Neural cell (in vitro differentiated cells): ENCODE measurements at regions not wholly inside any gene's neighbourhood (a gene's known extent, or its start where the extent isn't known, plus 50 kb on each side); places are given as distances from the start of the nearest gene placed in this dataset.
A peak's percentile ranks its signal among the peaks of the same experiment; 100 is the strongest.

ENCODE experiments used
- H2AFZ ChIP-seq: fragments of 200-600, 300-800 bp; sonication (generic), shearing (Covaris generic); 2 replicates; pipeline ENCODE4 v1.6.0; 2014; ENCODE audit warnings: low read depth, mild to moderate bottlenecking, antibody characterized with exemption, low read length, moderate library complexity
- H3F3A ChIP-seq: fragments of 200-600 bp; shearing (Covaris generic); 2 replicates; pipeline ENCODE4 v1.6.1; 2016; ENCODE audit warnings: mild to moderate bottlenecking, moderate library complexity, mixed read lengths, antibody characterized with exemption, low read length; ENCODE audit not compliant: insufficient read depth, poor library complexity, severe bottlenecking
- H3K27ac ChIP-seq: fragments of 200-600, 300-800 bp; sonication (generic), shearing (Covaris generic); 2 replicates; pipeline ENCODE4 v1.5.1; 2014; ENCODE audit warnings: mild to moderate bottlenecking, low read length, moderate library complexity
- H3K27me3 ChIP-seq: fragments of 300-800, 200-600 bp; sonication (generic), shearing (Covaris generic); 2 replicates; pipeline ENCODE4 v1.6.0; 2014; ENCODE audit warnings: mild to moderate bottlenecking, low read depth, low read length, moderate library complexity; ENCODE audit not compliant: insufficient read depth
- H3K36me3 ChIP-seq: fragments of 300-800, 200-600 bp; sonication (generic), shearing (Covaris generic); 2 replicates; pipeline ENCODE4 v1.5.1; 2014; ENCODE audit warnings: mild to moderate bottlenecking, antibody characterized with exemption, low read length, moderate library complexity; ENCODE audit not compliant: insufficient read depth
- H3K4me2 ChIP-seq: fragments of 300-800, 200-600 bp; sonication (generic), shearing (Covaris generic); 2 replicates; pipeline ENCODE4 v1.6.0; 2014; ENCODE audit warnings: mild to moderate bottlenecking, low read length
- H3K4me3 ChIP-seq: fragments of 300-800, 200-600 bp; sonication (generic), shearing (Covaris generic); 2 replicates; pipeline ENCODE4 v1.5.1; 2014; ENCODE audit warnings: mild to moderate bottlenecking, low read length, moderate library complexity
- H3K79me2 ChIP-seq: fragments of 200-600 bp; shearing (Covaris generic); replicated peaks from 2 replicates; pipeline ENCODE4 v1.6.0; 2014; ENCODE audit warnings: mild to moderate bottlenecking, low read length, moderate library complexity; ENCODE audit not compliant: insufficient read depth
- H3K9ac ChIP-seq: fragments of 300-800, 200-600 bp; sonication (generic), shearing (Covaris generic); 2 replicates; pipeline ENCODE4 v1.6.1; 2016; ENCODE audit warnings: mild to moderate bottlenecking, low read length, mixed read lengths
- H3K9me2 ChIP-seq: fragments of 200-600 bp; shearing (Covaris generic); 2 replicates; pipeline ENCODE4 v1.6.1; 2016; ENCODE audit warnings: mild to moderate bottlenecking, low read length, mixed read lengths; ENCODE audit not compliant: insufficient read depth
- H3K9me3 ChIP-seq: fragments of 200-600, 300-800 bp; sonication (generic), shearing (Covaris generic); 2 replicates; pipeline ENCODE4 v1.6.1; 2016; ENCODE audit warnings: mild to moderate bottlenecking, mixed run types, low read length, moderate library complexity, mixed read lengths
- H4K20me1 ChIP-seq: fragments of 200-600 bp; shearing (Covaris generic); 2 replicates; pipeline ENCODE4 v1.6.1; 2016; ENCODE audit warnings: mild to moderate bottlenecking, mixed run types; ENCODE audit not compliant: insufficient read depth
- EP300 ChIP-seq: fragments of 450-650 bp; conservative IDR thresholded peaks from 2 replicates; pipeline ENCODE4 v1.6.1; 2014; ENCODE audit warnings: antibody characterized with exemption, mild to moderate bottlenecking, moderate library complexity; ENCODE audit not compliant: poor library complexity, severe bottlenecking
- EZH2 ChIP-seq: fragments of 200-600, 300-800 bp; shearing (Covaris generic), sonication (generic); IDR thresholded peaks from 2 replicates; pipeline ENCODE4 v1.6.1; 2014; ENCODE audit warnings: antibody characterized with exemption, low read length, borderline replicate concordance, mild to moderate bottlenecking; ENCODE audit not compliant: insufficient read depth, poor library complexity, severe bottlenecking
- MXI1 ChIP-seq: fragments of 450-650 bp; conservative IDR thresholded peaks from 2 replicates; pipeline ENCODE4 v1.6.1; 2014; ENCODE audit warnings: antibody characterized with exemption, mild to moderate bottlenecking; ENCODE audit not compliant: poor library complexity, severe bottlenecking
- POLR2AphosphoS5 ChIP-seq: IDR thresholded peaks from 2 replicates; pipeline ENCODE4 v1.6.1; 2012
- RAD21 ChIP-seq: fragments of 450-650 bp; conservative IDR thresholded peaks from 2 replicates; pipeline ENCODE4 v1.6.1; 2014; ENCODE audit warnings: antibody characterized with exemption, mild to moderate bottlenecking, moderate library complexity
- SMC3 ChIP-seq: fragments of 450-650 bp; conservative IDR thresholded peaks from 2 replicates; pipeline ENCODE4 v1.6.1; 2014; ENCODE audit warnings: antibody characterized with exemption, mild to moderate bottlenecking, moderate library complexity; ENCODE audit not compliant: poor library complexity
- TAF1 ChIP-seq: IDR thresholded peaks from 2 replicates; pipeline ENCODE4 v1.6.1; 2012; ENCODE audit warnings: low read depth
- TF ChIP-seq, protein P1 (sequence below): fragments of 450-650 bp; IDR thresholded peaks from 2 replicates; pipeline ENCODE4 v1.5.1; 2014; ENCODE audit warnings: antibody characterized with exemption, mild to moderate bottlenecking, moderate library complexity; ENCODE audit not compliant: poor library complexity, severe bottlenecking
- TF ChIP-seq, protein P2 (sequence below): IDR thresholded peaks from 2 replicates; pipeline ENCODE4 v1.6.1; 2012; ENCODE audit warnings: borderline replicate concordance

DNA sequence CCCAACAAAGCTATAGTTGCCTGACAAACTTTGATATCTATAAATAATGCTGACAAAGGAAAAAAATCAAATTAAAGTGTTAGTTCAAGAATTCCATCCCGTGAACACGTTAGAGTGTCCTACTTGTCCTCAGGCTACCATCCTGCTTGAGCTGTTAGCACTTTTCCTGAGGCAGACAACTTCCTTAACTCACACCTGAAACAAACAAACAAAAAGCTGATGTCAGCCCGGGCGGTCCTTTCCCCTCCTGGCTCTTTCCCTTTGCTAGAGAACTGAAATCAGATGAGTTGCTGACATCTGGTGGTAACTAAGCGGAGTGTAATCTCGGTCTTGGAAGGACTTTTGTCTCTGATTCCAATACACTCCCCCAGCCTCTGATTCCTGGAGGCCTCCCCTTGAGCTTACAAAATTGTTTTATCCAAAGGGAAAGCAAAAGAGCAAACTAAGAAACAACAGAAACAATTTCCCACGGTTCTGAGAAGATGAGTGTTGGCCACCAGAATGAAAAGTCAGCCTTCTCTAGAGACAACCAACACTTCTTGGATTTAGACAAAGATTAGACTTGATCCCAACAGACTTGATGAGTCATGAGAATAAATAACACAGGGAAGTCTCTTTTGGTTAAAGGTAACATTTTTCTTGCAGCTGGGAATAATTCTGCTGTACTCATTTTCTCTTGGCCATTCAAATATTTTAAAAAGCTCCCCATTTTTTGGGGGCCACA, 135.4 kb downstream of the PROX1 start:
- Histone ChIP-seq H3K4me2 (no peak overlapping the region), H3K9me2 (no peaks in the 10 kb centered on the region), H3K9ac (no peak overlapping the region), H3K4me3 (no peak overlapping the region), H3K36me3 (no peaks in the 10 kb centered on the region), H3K27me3 (no peaks in the 10 kb centered on the region), H3K9me3 (no peaks in the 10 kb centered on the region), H4K20me1 (no peaks in the 10 kb centered on the region), H3K79me2 (no peaks in the 10 kb centered on the region), H2AFZ (no peak overlapping the region), H3K27ac (no peak overlapping the region), H3F3A (no peaks in the 10 kb centered on the region)
- TF ChIP-seq TAF1 (no peak), RAD21 (peak; percentile 89), MXI1 (no peak), POLR2AphosphoS5 (no peak), SMC3 (peak; percentile 94), EP300 (no peak), EZH2 (no peak)
- TF ChIP-seq, protein P1, sequence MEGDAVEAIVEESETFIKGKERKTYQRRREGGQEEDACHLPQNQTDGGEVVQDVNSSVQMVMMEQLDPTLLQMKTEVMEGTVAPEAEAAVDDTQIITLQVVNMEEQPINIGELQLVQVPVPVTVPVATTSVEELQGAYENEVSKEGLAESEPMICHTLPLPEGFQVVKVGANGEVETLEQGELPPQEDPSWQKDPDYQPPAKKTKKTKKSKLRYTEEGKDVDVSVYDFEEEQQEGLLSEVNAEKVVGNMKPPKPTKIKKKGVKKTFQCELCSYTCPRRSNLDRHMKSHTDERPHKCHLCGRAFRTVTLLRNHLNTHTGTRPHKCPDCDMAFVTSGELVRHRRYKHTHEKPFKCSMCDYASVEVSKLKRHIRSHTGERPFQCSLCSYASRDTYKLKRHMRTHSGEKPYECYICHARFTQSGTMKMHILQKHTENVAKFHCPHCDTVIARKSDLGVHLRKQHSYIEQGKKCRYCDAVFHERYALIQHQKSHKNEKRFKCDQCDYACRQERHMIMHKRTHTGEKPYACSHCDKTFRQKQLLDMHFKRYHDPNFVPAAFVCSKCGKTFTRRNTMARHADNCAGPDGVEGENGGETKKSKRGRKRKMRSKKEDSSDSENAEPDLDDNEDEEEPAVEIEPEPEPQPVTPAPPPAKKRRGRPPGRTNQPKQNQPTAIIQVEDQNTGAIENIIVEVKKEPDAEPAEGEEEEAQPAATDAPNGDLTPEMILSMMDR, result peak; percentile 84
- TF ChIP-seq, protein P2, sequence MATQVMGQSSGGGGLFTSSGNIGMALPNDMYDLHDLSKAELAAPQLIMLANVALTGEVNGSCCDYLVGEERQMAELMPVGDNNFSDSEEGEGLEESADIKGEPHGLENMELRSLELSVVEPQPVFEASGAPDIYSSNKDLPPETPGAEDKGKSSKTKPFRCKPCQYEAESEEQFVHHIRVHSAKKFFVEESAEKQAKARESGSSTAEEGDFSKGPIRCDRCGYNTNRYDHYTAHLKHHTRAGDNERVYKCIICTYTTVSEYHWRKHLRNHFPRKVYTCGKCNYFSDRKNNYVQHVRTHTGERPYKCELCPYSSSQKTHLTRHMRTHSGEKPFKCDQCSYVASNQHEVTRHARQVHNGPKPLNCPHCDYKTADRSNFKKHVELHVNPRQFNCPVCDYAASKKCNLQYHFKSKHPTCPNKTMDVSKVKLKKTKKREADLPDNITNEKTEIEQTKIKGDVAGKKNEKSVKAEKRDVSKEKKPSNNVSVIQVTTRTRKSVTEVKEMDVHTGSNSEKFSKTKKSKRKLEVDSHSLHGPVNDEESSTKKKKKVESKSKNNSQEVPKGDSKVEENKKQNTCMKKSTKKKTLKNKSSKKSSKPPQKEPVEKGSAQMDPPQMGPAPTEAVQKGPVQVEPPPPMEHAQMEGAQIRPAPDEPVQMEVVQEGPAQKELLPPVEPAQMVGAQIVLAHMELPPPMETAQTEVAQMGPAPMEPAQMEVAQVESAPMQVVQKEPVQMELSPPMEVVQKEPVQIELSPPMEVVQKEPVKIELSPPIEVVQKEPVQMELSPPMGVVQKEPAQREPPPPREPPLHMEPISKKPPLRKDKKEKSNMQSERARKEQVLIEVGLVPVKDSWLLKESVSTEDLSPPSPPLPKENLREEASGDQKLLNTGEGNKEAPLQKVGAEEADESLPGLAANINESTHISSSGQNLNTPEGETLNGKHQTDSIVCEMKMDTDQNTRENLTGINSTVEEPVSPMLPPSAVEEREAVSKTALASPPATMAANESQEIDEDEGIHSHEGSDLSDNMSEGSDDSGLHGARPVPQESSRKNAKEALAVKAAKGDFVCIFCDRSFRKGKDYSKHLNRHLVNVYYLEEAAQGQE, result no peak

DNA sequence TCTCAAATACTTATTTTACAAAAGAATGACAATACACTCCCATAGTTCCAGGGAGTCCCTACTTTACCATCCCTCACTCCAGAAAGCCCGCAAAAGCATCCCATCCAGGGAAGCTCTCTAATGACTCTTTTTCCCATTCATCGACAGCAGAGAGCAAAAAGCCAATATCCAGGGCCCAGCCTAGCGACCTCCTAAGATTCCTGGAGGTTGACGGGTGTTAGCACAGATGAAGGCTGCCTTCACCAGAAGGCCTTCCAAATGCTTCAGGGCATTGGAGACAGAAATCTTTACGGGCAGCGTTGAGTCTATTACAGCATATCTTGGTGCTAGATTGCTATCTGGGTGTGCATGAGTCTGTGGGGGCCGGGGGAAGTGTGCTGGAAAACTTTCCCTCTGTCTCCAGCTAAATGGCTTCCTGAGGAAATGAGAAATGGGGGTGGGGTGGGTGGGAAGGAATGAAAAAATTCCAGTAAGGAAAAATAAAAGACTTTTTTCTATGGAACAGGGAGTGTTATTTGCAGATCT, 136.6 kb downstream of the PROX1 start:
- H3K36me3 ChIP-seq, result no peaks in the 10 kb centered on the region
- no peaks in the 10 kb centered on the region for H3K27me3 ChIP-seq
- TF ChIP-seq EZH2 (no peak), SMC3 (no peak), EP300 (no peak), MXI1 (no peak), TAF1 (no peak), POLR2AphosphoS5 (no peak), RAD21 (no peak)
- TF ChIP-seq, protein P1, result no peak
- TF ChIP-seq, protein P2, result no peak
- no peaks in the 10 kb centered on the region for H3F3A ChIP-seq
- no peak overlapping the region for H3K4me3 ChIP-seq
- no peak overlapping the region for H2AFZ ChIP-seq
- H3K4me2 ChIP-seq, result no peak overlapping the region
- no peaks in the 10 kb centered on the region for H3K9me3 ChIP-seq
- no peaks in the 10 kb centered on the region for H3K9me2 ChIP-seq
- no peak overlapping the region for H3K27ac ChIP-seq
- H4K20me1 ChIP-seq, result no peaks in the 10 kb centered on the region
- H3K9ac ChIP-seq, result no peak overlapping the region
- H3K79me2 ChIP-seq, result no peaks in the 10 kb centered on the region
